NOMO-1 treated with dmso at 0.1 percent for 144 hours (cell line): ENCODE measurements at regions not wholly inside any gene's neighbourhood (a gene's known extent, or its start where the extent isn't known, plus 50 kb on each side); places are given as distances from the start of the nearest gene placed in this dataset.

Experiments used
- DNase-seq: peaks from one replicate; lab custom pipeline; 2025; ENCODE audit not compliant: unreplicated experiment; lab: John Stamatoyannopoulos, UW

GRCh38 chr18:27763341-27763740, 413.6 kb downstream of the CDH2 start:
- no peak for DNase-seq

- DNase-seq = no peak
Observed at GRCh38 chr18:27762054-27762453, 414.9 kb downstream of the CDH2 start.

DNA sequence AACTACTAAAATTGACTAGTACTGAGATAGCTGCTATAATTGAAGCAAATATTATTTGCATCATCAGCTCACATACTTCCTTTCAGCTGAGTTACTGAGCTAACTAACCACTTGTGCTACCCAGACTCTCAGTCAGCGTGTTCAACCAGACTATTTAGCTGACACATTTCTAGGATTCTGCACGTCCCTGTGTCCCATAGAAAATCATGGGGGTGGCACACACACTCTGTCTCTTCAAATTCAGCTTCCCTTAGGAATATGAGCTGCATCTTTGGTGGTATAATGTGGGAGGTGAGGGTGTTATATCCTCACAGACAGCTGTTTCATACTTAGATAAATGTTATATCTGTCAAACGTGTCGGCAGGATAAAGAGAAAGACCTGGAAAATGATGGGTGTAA, 424.0 kb downstream of the CDH2 start:
- no peak for DNase-seq

GRCh38 chr18:27750923-27751322, 426.0 kb downstream of the CDH2 start:
- DNase-seq = no peak

- DNase-seq = no peak
Observed at GRCh38 chr18:27750014-27750413, 426.9 kb downstream of the CDH2 start.

- no peak for DNase-seq
Observed at GRCh38 chr18:27749194-27749593, 427.7 kb downstream of the CDH2 start.

DNA sequence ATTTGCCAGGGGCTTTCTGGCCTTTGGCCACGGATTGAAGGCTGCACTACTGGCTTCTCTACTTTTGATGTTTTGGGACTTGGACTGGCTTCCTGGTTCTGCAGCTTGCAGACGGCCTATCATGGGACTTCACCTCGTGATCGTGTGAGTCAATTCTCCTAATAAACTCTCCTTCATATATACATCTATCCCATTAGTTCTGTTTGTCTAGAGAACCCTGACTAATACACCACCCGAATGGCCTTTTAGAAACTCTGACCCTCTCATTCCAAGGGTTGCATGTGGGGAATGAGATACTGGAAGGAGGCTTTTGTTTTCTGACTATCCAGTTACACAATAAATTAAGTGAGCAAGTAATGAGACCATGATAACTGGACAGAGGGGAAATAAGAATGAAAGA, 430.7 kb downstream of the CDH2 start:
- DNase-seq = no peak

- DNase-seq = no peak
Observed at GRCh38 chr18:27735117-27735516, 441.8 kb downstream of the CDH2 start.

- DNase-seq = no peak
Observed at GRCh38 chr18:27731211-27731610, 445.7 kb downstream of the CDH2 start.

DNA sequence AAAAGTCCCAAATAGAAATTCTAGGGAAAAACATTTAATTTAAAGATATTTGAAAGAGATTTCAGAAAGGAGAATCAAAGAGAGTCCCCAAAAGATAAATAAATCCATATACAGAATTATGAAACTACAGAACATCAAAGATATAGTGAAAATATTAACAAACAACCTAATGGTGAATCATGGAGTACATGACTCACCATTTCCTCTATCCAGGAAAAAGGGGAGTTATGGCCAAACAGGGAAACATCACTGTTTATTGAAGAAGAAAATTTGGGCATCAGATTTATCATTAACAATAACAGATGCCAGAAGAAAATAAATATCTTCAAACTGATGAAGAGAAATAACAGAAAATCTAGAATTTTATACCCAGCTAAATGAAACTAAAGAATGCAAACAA, 448.3 kb downstream of the CDH2 start:
- DNase-seq = no peak

DNA sequence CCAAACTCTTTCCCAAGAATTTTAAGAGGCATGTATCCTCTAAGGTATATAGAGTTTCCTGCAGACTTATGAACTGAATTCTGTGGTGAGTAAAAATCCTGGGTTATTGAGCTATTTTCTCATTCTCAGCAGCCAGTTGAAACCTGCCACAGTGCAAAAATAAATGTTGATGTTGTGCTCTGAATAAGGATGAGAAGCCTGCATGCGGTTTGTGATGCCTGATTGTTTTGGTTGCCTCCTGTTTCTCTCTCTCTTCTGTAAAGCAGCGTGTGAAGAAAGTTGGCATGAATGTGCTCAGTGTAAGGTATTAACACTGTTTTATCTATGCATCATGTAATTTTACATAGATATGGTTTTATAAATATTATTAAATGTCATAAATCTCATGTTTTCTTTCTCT, 452.6 kb downstream of the CDH2 start:
- no peak for DNase-seq

DNA sequence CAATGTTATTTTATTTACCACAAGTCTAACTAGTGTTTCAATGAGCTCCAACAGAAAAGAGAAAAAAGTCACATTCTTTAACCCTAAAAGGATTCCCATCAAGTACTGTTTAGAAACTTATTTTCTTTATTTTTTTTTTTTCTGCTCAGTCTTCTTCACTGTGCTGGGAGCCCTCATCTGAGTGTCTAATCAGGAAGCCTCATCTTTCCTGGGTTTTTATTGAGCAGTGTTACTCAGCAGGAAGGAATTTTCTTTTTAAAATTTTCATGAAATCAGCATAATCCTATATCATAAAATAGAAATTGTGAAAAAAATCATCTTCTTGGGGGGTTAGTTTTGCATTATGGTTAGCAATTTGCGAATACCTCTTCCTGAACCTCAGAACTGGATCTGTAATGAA, 453.8 kb downstream of the CDH2 start:
- DNase-seq = no peak

DNA sequence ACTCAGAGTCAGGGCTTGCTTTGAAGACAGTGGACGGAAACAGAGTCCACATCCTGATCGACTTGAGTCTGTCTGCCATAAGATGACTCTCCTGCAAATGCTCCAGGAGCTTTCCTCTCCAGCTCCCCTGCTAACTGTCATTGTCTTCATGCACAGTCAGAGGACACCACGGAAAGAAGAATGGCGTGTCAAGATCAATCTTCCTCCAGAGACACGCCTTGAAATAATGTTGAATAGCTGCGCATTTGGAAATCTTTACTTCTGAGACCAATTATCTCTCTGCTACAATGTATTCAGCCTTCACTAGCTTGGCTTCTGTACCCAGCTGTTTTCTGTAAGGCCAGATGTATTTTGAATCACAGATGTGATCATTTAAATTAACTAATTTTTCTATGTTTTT, 457.2 kb downstream of the CDH2 start:
- no peak for DNase-seq

DNA sequence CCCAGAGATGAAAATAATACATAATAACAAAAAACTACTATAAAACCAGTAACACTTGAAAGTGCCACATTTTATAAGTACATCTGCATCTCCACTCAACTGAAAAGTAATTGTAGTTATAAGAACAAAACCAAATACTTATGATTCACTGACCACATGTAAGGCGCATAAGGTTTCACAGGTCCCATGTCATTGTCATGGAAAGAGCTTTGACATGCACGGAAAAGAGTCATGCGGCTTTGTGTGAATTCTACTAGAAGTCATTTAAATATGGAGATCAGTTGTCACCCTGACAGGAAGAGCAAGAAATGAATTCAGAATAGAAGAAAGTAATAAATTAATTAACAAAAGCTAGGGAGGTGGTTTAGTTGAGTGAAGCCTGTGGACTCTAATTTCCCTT, 459.1 kb downstream of the CDH2 start:
- DNase-seq = no peak

DNA sequence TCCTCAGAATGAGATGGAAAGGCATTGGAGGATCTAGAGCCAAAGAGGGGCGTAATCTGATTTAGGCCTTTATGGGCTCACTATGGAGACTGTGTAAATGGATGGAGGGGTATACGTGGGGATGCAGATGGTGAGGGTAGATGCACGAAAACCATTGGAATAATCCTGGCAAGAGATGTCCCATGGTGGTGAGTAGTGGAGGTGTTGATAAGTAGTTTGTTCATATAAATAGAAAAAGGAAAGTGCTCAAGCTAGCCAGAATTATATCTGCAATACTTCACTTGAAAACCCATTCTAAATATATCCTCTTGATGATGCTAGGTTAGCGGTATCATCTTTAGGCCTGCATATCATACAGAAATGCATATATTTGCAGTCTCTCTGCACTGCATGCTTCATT, 459.7 kb downstream of the CDH2 start:
- no peak for DNase-seq

DNA sequence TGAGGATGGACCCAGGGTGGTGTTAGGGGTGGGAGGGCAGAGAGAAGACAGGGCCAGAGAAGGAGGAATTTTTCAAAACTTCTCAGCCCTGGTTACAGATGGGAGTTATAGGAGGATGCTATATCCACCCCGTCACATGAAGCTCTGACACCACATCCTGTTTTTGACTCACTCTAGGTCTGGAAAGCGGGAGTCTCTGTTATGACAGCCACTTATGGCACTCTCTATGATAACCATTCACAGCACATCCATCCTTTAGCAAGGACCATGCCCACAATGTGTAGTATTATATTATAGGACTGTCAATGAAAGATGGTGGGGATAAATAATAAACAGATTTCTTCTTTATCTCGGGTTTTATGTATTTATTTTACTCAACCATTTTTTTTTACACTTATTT, 461.2 kb downstream of the CDH2 start:
- no peak for DNase-seq

DNA sequence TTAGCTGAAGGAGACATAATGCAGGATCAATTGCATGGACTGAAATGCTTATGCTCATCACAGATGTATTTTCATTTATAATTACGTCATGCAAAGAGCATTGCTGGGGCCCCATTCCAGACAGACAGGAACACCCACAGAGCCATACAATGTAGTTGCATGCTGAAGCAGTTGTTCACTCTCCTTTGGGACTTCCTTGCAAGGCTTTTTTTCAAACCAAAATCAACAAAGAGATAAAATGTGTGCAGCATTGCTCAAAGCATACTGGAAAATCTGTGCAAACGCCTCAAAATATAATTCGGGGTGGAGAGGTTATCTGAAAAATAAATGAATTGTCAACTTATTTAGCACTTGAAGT, 463.2 kb downstream of the CDH2 start:
- no peak for DNase-seq

DNA sequence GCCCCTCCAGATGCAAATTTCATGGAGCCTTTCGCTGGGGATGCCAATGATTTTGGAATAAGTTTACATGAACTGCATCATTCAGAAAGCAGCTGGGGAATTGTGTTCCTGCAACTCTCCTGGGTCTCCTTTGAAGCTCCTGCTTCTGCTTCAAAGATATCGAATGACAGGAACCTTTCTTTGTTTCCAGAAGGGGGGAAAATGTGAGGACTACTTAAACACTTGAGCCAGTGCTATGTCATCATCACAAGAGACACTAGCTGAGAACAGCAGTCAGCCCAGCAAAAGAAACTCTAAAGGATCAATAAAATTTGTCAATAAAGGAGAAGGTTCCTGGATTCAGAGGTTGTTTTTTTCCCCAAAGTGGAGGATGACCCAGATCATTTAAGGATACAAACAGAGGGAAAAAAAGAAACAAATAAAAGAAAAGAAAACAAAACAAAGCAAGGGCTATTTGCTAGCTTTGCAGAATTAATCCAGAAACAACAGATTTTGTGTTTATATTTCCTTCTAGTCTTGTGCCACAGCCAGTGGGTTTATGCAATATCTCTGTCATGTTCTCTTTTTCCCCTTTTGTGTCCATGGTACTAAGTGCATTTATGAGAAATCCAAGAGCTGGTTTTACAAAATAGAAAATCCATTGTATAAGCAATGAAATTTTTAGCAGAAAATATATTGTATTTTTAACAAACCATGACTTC, 463.7 kb downstream of the CDH2 start:
- no peak for DNase-seq

DNA sequence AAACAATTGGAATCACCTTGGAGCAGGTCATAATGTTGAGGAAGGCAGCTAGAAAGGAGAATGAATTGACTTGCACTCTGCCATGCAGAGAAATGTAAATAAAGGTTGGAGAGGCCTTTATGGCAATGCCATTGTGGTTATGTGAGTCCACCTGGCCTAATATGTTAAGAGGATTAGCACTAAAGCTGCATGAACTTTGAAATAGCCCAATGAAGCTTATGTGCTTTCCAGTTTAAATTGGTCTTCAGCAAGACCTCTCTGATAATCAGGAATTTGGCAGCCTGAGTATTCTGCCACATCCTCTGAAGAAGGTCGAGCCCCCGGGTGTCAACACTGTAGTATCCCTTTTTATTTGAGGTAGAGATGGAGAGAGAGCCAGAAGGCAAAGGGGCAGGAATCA, 464.9 kb downstream of the CDH2 start:
- DNase-seq = no peak

DNA sequence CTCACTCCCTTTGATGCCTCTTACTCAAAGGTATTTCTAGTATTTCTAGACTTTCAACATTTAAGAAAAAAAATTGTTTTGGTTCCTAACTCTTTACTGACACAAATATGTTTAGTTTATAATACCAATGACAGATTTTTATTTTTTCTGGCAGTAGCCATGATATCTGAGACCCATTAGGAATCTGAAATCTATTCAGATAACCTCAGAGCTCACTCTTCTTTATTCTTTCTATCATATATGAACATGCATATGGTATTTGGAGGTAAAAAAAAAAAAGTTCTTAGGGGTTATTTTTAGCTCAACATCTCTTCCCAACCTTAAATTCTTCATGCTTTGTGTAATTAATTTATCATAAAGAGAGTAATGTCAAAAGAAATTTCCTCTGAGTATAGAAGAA, 465.5 kb downstream of the CDH2 start:
- no peak for DNase-seq

DNA sequence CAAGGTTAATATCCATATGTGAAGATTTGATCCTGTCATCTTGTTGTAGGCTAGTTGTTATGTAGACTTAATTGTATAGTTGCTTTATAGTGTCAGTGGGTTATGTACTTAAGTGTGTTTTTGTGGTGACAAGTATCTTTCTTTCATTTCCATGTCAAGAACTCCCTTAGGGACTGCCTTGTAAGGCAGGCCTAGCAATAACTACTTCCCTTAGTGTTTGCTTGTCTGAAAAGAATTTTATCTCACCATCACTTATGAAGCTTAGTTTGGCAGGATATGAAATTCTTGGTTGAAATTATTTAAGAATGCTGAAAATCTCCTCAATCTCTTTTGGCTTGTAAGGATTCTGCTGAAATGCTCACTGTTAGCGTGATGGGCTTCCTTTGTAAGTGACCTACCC, 467.6 kb downstream of the CDH2 start:
- no peak for DNase-seq

DNA sequence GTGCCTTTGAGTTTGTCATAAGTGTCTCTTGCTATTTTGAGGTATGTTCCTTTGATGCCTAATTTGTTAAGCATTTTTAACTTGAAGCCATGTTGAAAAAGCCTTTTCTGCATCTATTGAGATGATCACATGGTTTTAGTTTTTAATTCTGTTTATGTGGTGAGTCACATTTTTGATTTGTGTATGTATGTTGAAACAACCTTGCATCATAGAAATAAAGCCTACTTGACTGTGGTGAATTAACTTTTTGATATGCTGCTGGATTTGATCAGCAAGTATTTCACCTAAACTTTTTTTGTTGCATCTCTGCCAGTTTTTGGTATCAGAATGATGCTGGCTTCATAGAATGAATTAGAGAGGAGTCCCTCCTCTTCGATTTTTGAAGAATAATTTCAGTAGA, 469.7 kb downstream of the CDH2 start:
- no peak for DNase-seq

- DNase-seq = no peak
Observed at GRCh38 chr18:27704736-27705361, 472.1 kb downstream of the CDH2 start.
